Omental fat pad (tissue), 3 donors: ENCODE measurements at regions not wholly inside any gene's neighbourhood (a gene's known extent, or its start where the extent isn't known, plus 50 kb on each side); places are given as distances from the start of the nearest gene placed in this dataset.

ENCODE experiments used
- ATAC-seq: fragments of 150-250 bp; one replicate; pipeline ENCODE4 v1.9.1; 2016; ENCODE audit warnings: mild to moderate bottlenecking, moderate library complexity; ENCODE audit not compliant: low FRiP score
- DNase-seq: peaks from one replicate; pipeline ENCODE4 v3.0.0-alpha.2; 2019; ENCODE audit warnings: low spot score
- CTCF ChIP-seq, 3 donors: fragments of 450-650 bp; IDR thresholded peaks; one replicate each; pipeline ENCODE4 v1.5.1; 2016 to 2017; ENCODE audit warnings: antibody characterized with exemption in 3 of 3, mild to moderate bottlenecking in 3 of 3, moderate library complexity in 2 of 3

GRCh38 chr4:16337936-16338335, 111.7 kb upstream of the TAPT1 start:
- no peak for DNase-seq
- TF ChIP-seq CTCF (IDR thresholded peaks at IDR 0.05) = no peak
- ATAC-seq = no peak

GRCh38 chr4:16334601-16335000, 108.3 kb upstream of the TAPT1 start:
- no peak for ATAC-seq
- DNase-seq = no peak
- no peak for TF ChIP-seq CTCF (IDR thresholded peaks at IDR 0.05)

- ATAC-seq (no peak), DNase-seq (no peak)
- TF ChIP-seq CTCF (IDR thresholded peaks at IDR 0.05) = no peak
These were observed 103.5 kb upstream of the TAPT1 start for GRCh38 chr4:16329797-16330134.

- ATAC-seq = peak; percentile 67
- no peak for DNase-seq
- TF ChIP-seq CTCF (IDR thresholded peaks at IDR 0.05) = no peak
These were observed 103.0 kb upstream of the TAPT1 start for GRCh38 chr4:16329125-16329796.

DNA sequence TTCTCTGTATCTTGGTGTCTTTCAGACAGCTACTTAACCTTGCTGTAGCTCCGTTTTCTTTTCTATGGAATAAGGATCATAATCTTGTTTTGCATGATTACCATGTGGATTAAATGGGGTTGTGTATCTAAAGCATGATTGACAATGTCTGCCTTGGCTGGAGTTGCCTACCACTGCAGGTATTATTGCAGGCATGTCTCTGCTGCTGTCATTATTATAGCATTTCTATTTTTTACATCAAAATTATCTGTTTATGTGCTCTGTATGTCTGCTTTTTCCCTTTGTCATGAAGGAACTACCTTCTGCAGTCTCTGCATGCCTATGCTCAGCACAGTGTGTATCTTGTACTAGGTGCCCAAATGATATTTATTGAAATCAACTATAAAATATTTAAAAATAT, 95.9 kb upstream of the TAPT1 start:
- no peak for TF ChIP-seq CTCF (IDR thresholded peaks at IDR 0.05)
- DNase-seq = no peak
- no peak for ATAC-seq

DNA sequence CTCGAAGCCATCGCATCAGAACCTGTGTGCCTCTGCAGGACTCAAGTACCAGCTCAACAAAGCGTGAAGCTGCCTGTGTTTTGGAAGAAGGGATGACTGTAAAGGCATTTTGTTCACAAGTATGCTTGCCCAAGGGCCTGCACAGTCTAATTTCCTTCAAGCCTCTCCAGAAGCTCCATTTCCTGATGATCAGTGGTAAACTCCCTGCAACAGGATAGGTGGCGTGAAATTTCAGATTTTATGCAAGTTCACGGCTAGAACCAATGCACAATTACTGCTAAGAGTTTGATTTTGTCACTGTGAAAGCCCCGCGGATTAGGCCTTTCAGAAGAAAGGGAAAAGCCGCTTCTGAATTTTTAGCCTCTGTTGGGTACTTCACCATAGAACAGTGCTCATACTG, 89.2 kb upstream of the TAPT1 start:
- no peak for DNase-seq
- ATAC-seq = no peak
- TF ChIP-seq CTCF (IDR thresholded peaks at IDR 0.05) = no peak

- DNase-seq (no peak), ATAC-seq (no peak)
- no peak for TF ChIP-seq CTCF (IDR thresholded peaks at IDR 0.05)
These were observed 84.3 kb upstream of the TAPT1 start for GRCh38 chr4:16310606-16311005.
